Inflammatory macrophage treated with lipopolysaccharide for 4 hours (primary cell): ENCODE measurements at regions not wholly inside any gene's neighbourhood (a gene's known extent, or its start where the extent isn't known, plus 50 kb on each side); places are given as distances from the start of the nearest gene placed in this dataset.
A peak's percentile ranks its signal among the peaks of the same experiment; 100 is the strongest.

ENCODE experiments used
- DNase-seq: peaks from one replicate; pipeline ENCODE4 v3.0.0-alpha.2; 2020

DNA sequence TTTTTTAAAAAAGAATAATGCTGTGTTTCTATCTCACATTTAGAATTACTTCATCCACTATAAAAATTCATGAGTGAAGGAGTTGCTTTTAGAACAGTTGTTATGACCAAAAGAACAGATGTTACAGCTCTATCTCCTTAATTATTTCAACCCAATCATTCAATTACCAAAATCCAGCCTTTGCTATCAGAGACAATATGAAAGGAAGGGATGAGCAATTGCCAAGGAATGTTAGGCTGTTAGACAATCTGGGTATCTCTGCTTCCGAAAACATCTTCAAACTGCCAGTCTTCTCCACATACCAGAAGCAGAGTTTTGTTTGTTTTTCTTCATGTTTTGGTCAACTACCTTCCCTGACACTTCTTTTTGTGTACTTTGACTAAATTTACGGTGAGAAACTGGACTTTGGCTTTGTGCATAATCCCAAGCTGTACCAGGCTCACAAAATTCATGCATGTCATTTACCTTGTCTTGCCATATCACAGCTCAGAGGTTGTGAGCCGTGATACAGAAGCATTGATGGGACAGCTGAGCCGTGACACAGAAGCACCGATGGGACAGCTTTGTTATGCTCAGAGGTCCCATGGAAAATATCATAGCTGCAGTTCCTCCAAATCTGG lies 405.5 kb downstream of the KIF4B start:
- no peak for DNase-seq

DNA sequence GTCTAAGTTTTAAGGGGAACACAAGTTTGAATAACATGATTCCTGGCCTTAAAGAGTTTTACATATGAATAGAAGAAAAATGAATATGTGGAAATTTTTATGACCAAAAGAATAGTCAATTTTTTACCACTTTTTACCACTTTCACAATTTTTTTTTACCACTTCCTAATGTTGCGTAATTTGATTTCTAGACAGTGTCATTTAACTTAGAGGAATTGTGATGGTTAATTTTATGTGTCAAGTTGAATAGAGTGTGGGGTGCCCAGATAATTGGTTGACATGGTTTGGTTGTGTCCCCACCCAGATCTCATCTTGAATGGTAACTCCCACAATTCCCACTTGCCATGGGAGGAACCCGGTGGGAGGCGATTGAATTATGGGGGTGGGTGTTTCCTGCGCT lies 416.6 kb downstream of the KIF4B start:
- DNase-seq: no peak

DNA sequence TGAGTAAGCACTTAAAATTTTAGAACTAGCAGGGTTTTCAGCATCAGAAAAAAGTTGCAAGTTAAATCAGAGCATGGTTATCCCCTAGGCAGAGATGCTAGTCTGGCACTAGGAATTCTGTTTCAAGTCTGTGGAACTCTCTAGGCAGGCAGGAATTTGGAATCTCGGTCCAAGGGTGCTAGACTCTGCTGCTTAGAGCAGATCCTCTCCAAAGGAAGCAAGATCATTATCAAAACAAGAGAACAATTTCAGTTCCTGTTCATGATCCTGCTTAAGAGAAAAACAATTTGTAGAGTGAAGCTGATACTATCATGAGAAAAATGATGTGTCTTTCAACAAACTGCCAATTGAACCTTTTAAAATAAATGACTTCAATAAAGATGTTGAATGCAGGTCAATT lies 420.7 kb downstream of the KIF4B start:
- no peak for DNase-seq

DNA sequence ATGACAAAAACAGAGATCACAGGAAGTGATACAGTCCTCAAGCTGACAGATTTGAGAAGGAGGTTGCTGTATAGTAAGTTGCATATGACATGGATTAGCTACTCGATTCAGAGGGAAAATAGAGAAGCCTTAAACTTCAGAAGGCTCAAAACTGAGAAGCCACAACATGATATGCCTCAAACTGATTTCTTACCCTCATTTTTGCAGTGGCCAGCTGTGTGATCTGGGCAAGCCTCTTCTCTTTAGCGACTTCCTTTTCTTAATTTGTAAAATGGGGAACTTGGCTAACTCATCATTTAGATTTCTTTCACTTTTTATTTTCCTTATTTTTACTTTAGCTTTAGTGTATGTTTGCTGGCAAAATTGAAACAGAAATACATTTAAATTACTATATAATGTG lies 421.1 kb downstream of the KIF4B start:
- DNase-seq: peak; percentile 36

DNA sequence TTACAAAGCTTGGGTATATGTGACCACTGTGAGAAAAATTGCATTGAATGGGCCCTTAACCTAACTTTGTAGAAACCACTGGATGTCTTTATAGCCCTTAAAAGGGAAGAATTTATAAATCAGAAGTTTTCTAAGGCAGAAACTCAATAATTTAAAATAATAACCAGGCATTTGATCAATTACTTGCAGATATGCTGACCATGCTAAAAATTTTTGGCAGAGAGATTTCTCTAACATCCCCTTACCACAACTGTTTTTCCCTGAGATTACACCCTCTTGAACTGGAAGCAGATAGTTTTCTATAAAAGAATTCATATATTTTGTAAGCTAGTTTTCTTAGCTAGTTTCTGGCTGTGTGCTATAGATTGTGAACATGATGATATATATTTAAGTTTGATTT lies 428.3 kb downstream of the KIF4B start:
- no peak for DNase-seq

DNA sequence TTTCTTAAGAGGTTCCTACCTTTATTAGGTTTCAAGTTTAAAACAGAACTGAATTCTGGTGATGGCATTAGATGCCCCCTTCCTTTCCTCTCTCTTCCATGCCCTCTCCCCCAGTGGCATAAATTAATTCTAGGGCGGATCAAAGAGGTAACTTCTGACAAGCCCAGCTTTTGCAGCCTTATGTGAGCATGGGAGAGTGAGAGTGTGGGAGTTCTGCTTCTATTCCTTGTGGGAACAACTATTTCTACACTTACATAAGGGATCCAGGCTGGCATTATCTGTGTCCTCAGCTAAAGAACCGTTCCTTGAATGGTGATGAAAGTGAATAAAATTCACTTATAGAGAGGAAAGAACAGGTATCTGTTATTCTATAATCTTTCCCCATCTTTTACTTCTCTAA lies 437.6 kb downstream of the KIF4B start:
- DNase-seq: no peak

DNA sequence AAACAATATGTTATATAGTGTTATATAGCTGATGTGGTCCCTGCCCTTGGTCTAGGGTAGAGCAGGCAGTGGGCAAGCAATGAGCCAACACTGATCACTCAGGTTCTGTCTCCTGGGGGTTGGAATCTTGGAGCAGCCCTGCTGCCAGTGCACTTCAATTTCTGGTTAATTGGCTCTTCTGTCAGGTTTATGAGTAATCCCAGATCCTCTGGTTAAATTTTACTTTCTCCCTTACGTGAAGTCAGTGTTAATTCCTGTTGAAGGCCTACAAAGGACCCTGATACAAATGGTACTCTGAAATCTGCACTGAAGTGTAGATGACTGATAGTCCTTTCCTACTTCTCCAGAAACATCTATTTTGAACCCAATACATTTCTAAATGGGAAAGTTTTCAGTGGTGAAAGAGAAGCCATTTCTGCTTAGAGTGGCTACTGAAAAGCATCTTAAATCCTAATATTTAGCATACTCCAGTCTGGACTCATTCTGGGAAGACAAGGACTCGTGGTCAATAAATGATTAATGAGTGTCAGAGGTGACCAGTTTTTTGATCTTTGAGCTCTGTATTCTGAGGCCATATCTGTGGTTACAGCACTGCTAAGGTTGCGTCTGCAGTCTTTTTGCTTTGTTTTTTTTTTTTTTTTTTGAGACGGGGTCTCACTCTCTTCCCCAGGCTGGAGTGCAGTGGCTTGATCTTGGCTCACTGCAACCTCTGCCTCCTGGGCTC lies 442.4 kb downstream of the KIF4B start:
- DNase-seq: no peak

DNA sequence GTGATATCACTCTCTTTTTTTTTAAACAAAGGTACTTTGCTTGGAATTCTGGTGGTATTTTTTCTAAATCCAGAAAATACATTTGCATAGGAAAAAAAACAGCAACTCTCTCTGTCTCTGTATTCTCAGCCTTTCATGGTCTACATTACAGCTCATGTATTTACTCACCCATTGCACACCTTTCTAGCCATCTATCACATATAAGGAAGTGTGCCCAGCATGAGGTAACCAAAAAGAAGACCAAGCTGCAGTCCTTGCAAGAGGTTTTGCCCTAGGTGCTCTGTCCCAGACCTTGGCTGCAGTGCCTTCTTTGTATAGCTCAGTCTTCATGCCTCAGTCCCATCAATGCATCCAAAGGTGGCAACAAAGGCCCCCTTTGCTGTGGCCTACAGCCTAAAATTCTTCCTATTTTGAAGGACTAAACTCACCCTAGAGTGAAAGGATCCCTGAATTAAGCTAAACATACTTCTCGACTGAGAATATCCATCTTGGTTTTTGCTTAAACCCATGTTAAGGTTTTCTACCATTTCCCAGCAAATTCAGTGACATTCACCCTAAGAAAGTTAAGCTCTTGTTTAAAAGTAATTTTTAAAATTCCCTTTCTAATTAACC lies 446.4 kb downstream of the KIF4B start:
- DNase-seq: no peak

DNA sequence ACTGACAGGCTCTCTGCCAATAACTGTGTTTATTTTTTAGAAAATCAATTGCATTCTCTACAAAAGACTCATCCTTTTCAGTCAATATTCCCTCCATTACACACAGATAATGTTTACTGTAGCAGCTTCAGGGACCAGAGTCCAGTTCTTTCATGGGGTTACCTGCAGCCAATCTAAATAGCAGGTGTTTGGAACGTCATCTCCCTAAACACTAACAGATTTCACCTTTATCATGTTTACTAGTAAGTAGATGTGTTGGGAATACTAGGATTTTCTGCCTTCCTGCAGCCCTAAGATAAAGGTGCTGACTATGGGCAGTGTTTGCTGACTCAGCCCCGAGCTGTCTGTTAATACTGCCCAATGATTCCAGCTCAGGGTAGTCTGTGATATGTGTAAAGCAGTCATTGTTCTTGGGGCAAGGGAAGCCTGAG lies 447.0 kb downstream of the KIF4B start:
- no peak for DNase-seq

DNA sequence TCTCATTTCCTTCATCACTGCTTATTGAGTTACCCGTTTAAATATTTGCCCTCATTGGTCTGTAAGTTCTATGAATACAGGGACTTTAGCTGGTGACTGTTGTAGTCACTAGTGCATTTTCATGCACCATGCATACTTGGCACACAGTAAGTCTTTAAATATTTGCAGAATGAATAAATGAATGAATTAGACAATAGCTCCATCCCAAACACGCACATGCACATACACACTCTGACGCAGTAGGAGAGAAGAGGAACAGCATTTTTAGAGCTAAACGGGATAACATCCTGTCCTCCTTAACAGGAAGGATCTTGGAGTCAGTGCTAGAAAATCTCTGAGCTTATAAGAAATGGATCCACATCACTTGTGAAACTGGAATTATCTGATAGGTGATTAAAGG lies 447.7 kb downstream of the KIF4B start:
- no peak for DNase-seq

DNA sequence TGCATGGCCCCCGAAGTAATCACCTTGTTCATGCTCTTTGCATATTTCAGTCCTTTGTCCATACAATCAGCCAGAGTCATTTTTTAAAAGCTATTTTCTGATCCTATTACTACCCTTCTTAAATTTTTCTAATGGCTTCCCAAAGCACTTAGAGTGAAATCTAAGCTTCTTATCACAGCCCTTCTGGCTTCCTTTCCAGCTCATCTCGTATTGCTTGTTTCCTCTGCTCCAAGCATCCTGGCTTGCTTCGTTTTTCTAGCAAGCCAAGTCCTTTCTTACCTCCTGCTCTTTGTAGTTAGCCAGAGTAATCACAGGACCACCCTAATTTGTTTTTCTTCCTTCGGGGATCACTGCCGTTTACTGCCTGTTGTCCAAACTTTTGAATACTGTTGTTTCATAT lies 453.3 kb downstream of the KIF4B start:
- DNase-seq: no peak

DNA sequence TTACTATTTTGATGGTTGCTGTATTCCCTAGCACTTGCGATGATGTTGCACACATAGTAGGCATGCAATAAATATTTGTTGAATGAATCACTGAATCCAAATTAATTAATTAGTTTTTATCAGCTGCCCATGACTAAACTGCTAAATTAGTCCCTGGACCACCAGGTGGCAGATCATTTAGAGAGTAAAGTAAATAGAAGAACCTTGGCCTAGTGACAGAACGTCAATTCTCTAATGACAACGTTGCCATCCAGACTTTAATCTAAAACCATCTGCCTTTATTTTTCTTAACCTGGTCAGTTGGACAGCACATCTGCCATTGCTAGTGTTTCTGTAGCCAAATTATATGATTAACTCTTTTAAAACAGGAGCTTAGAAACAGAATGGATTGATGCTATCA lies 457.5 kb downstream of the KIF4B start:
- no peak for DNase-seq

DNA sequence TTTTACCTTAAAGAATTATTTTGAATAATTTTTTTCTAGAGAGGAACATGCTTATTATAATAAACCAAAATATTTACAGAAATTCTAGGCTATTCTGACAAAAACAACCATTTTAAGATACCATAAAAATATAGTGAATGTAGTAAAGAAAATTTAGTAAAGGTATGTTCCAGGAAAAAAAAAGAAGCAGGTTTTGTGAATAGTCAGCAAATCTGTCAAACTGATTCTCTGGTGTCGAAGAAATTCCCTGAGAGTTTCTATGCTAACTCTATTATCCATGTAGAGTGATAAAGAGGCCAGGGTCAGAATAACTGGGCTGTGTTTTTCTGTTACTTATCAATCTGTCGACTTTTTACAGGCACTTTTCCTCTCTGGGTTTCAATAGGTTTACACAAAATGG lies 459.2 kb downstream of the KIF4B start:
- DNase-seq: no peak

DNA sequence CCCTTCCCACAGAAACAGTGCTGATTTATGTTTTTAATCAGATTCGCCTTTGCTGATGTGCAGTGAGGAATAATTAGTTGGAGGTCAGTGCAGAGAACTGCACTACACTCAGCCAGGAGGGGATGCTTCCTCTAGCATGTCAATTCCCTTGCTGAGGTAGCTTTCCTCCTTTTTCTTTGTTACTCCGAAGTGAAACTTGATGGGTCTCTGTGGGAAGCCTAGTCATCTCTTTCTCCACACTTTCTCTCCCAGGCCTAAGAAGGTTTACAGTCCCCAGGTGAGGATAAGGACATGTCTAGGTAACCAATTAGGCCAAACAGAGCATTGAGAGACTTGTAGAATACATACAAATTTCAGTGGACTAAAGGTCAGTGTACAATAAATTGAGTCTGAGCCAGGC lies 461.8 kb downstream of the KIF4B start:
- no peak for DNase-seq

DNA sequence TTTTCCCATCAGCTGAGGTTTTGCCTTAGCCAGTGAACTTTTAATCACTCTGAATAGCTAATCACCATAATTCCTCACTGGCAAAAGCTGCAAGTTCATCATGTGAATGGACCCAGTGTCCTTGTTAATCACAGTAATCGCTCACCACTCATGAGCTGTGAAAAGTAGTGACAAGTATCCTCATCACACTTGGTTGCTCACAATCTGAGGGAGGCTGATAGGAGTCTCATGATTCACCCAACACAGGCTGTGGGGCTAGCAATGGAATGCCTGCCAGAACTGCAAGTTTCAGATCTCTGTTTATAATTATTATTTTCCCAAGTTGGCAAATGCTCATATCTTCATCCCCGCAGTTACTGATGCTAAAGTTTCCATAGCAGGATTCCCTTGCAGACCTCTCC lies 467.2 kb downstream of the KIF4B start:
- no peak for DNase-seq

DNA sequence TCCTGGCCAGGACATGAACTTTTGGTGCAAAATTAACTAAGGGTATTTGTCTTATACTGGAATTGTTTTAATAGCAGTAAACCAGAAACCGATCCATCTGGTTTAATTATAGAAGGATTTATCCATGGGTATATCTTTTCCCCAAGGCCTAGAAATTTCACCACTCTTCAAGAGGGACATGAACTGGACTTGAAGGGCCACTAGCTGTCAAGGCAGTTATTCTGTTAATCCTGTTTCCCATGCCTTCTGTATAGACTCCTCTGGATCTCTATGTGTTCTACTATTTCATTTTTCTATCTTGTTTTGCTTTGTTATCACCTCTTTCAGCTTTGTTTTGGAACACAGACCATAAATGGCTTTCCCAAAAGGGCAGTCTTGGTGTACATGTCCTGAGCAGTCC lies 467.6 kb downstream of the KIF4B start:
- no peak for DNase-seq

DNA sequence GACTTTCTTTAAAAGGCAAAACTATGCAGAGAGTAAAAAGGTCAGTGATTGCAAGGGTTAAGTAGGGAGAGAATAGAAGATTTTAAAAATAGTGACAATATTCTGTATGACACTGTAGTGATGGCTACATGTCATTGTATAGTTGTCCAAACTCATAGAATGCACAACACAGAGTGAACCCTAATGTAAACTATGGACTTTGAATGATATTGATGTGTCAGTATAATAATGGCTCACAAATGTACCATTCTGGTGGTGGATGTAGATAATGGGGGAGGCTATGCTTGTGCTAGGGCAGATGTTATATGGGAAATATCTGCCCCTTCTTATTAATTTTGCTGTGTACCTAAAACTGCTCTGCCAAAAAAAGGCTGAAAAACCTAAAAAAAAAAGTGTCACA lies 468.9 kb downstream of the KIF4B start:
- no peak for DNase-seq

DNA sequence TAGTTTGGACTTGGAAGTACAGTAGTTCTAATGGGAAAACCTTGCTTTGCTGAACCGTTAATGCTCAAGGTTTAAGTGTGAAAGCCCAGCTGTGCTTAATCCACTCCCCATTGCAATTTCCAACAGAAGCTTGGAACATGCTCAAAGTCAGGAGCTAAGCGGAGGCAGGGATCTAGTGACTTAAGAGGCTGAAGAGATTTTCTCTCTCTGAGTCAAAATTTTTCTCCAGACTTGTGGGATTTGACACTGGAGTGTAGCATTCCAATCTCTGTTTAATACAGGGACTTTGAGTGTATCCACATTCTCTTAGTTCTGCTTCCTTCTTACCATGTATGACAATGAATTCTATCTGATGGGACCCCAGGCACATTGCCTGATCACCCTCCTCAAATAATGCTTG lies 471.8 kb downstream of the KIF4B start:
- no peak for DNase-seq

DNA sequence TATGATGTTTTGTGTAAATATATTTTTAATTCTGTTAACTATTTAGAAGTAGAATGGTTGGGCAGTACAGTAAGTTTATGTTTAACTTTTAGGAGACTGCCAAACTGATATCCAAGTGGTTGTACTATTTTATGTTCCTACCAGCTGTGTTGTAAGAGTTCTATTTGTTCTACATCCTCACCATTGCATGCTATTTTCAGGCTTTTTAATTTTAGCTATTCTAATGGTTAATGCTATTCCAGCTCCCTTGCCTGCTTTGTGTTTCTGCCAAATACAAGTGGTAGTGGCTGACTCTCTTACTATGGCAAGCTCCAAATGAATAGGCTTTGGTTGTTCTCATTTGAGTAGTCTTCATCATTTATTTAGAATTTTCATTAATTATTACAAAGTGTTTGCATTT lies 476.4 kb downstream of the KIF4B start:
- DNase-seq: no peak

DNA sequence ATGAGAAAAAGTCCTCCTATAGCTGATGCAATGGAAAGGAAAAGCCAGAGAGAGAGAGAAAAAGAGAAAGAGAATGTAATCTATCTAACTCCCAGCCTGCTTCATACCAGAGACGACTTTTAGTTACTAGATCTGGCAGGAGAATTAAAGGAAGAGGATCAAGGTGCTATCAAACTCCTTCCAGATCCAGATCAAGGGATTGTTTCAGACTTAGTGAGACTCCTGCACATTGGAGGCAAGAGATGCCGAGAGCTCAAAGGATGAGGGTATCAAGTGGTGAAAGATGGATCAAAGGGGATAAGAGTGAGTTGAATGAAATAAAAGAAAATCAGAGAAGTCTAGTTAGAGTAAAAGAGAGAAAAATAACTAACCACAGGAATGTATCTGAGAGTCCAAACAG lies 478.6 kb downstream of the KIF4B start:
- no peak for DNase-seq

DNA sequence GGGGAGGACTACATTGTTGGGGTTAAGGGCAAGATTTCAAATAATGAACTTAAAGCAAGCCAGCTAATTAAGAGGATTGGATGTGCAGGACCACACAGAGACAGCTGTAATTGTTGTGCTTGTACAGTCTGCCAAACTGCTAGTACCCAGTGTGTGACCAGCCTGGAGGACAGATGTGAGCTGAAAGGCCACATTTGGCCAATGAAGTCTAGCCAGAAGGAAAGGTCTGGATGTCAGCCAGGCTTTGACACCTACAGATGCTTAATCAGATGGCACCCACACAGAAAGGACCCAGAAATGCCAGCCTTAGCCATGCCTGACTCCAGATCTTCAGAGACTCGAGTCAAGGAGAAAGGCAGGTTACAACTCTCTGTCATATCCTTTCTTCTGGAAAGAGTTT lies 491.1 kb downstream of the KIF4B start:
- DNase-seq: no peak

DNA sequence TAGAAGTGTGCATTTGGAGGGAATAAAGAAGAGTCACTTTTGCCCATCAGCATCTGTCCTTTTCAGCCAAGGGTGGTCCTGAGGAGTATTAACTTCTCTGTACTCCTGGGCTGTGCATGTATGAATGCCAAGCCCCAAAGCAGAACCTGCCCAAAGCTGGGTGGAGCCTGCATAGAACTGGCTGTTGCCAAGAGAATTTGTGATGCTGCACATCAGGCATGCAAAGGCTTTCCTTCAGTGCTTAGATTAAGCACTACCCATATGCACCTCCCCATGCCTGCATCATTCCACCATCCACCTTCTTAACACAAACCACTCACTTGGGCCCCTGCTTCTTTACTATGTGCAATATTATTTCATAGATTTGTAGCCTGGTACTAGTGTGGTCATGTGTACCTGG lies 493.8 kb downstream of the KIF4B start:
- DNase-seq: no peak

DNA sequence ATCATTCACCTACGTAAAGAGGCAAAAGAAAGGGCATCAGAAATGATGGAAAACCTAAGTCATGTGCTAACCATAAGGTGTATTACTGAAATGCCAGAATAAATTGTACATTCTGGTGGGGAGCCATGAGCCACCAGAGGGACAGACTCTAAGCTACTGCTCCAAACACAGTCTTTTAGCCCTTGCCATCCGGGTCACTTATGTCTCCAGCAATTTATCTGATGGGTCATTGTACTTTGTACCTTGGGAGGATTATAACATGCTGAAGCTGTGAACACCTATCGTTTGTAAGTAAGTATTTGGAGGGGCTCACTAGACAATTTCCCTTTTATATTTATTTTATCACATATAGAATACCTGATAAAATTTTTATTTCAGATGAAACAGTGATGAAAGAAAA lies 495.1 kb downstream of the KIF4B start:
- no peak for DNase-seq

DNA sequence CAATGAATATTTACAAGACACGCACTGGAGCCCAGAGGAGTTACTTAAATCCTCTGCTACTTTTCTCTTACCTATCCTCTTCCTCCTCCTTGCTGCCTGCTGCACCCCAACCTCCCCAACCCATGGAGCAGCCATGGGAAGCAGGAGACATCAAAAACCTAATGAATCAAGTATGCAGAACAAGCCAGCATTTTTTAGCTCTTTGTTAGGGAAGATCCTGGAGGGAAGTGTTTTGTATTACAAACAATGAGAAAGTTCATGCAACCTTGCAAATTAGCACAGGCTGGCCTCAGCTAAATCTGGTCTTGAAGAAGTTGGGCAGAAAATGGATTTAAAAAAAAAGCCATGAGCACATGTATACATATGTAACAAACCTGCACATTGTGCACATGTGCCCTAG lies 498.8 kb downstream of the KIF4B start:
- DNase-seq: no peak

DNA sequence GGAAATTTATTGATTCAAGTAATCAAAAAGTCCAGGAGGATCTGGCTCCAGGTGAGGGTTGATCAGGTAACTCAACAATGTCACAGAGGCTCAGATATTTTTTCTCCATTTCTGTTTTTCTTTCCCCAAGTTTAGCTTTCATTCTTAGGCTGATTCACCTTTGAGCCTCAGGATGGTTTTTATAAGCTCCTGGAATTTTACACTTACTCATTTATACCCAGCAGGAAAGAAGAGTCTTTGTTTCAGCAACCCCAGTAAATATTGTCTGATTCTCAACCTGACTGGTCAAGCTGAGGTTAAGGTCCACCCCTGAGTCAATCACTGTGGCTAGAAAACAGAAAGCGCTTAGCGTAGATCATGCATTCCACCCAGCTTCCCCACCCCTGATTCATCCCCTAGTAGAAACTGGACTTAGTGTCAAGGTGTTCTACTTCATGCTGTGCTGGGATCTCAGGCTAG lies 500.6 kb downstream of the KIF4B start:
- no peak for DNase-seq
